ENCODE measurements at regions not wholly inside any gene's neighbourhood (a gene's known extent, or its start where the extent isn't known, plus 50 kb on each side); places are given as distances from the start of the nearest gene placed in this dataset.

- no peak for DNase-seq
- Histone ChIP-seq H2BK5ac (ENCODE audit: low read depth, low read length, poor library complexity, severe bottlenecking) (no peak overlapping the region), H3K4me3 (ENCODE audit: insufficient read depth in 1 of 2, low read depth in 1 of 2, low read length in 2 of 2) (no peak overlapping the region), H2BK12ac (ENCODE audit: low read length in 2 of 2) (no peak overlapping the region), H3K36me3 (ENCODE audit: control insufficient read depth in 1 of 2, insufficient read depth in 2 of 2, low read depth in 1 of 2, low read length in 2 of 2) (no peaks in the 10 kb centered on the region), H3K4ac (ENCODE audit: low read depth in 1 of 2, low read length in 2 of 2) (no peak overlapping the region), H2AK5ac (ENCODE audit: low read length, severe bottlenecking) (no peak overlapping the region), H3K27ac (ENCODE audit: low read length, poor library complexity, severe bottlenecking) (no peak overlapping the region), H2BK120ac (ENCODE audit: low read depth, low read length) (no peak overlapping the region), H2BK15ac (ENCODE audit: low read depth, poor library complexity, severe bottlenecking) (no peak overlapping the region), H3K79me1 (replicated peaks; ENCODE audit: low read length, poor library complexity, severe bottlenecking) (no peaks in the 10 kb centered on the region), H3K18ac (ENCODE audit: low read depth in 1 of 2, low read length in 2 of 2) (no peak overlapping the region), H3K9me3 (ENCODE audit: control insufficient read depth, low read length) (no peaks in the 10 kb centered on the region), H4K91ac (ENCODE audit: low read length) (no peak overlapping the region), H3K4me1 (ENCODE audit: control insufficient read depth, insufficient read depth, low read depth, low read length) (peaks cover 7% of the 10 kb centered on the region), H2AFZ (ENCODE audit: low read depth, low read length) (no peak overlapping the region), H3K9ac (ENCODE audit: low read length) (no peak overlapping the region), H3K27me3 (ENCODE audit: control insufficient read depth in 1 of 2, insufficient read depth in 1 of 2, low read length in 2 of 2) (peaks cover 0 to 3% of the 10 kb centered on the region in 2 experiments), H3K23ac (ENCODE audit: low read length in 2 of 2) (no peak overlapping the region), H3K14ac (ENCODE audit: low read length in 2 of 2) (no peak overlapping the region), H4K8ac (ENCODE audit: low read length) (no peak overlapping the region), H3K4me2 (ENCODE audit: low read length, poor library complexity, severe bottlenecking) (no peak overlapping the region)
- 88% methylated on average over 4 of the region's 5 CpGs for WGBS
Measured at GRCh38 chr9:27870404-27870803, 297.1 kb upstream of the C9orf72 start.

GRCh38 chr9:27880156-27880555 lies 306.9 kb upstream of the C9orf72 start:
- Histone ChIP-seq H3K18ac (ENCODE audit: low read depth in 1 of 2, low read length in 2 of 2) (no peak overlapping the region), H3K36me3 (ENCODE audit: control insufficient read depth in 1 of 2, insufficient read depth in 2 of 2, low read depth in 1 of 2, low read length in 2 of 2) (no peaks in the 10 kb centered on the region), H3K14ac (ENCODE audit: low read length in 2 of 2) (no peak overlapping the region), H3K4me3 (ENCODE audit: insufficient read depth in 1 of 2, low read depth in 1 of 2, low read length in 2 of 2) (no peak overlapping the region), H2BK5ac (ENCODE audit: low read depth, low read length, poor library complexity, severe bottlenecking) (no peak overlapping the region), H3K4me1 (ENCODE audit: control insufficient read depth, insufficient read depth, low read depth, low read length) (no peaks in the 10 kb centered on the region), H3K4ac (ENCODE audit: low read depth in 1 of 2, low read length in 2 of 2) (no peak overlapping the region), H3K79me1 (replicated peaks; ENCODE audit: low read length, poor library complexity, severe bottlenecking) (no peaks in the 10 kb centered on the region), H4K8ac (ENCODE audit: low read length) (no peak overlapping the region), H4K91ac (ENCODE audit: low read length) (no peak overlapping the region), H2BK15ac (ENCODE audit: low read depth, poor library complexity, severe bottlenecking) (no peak overlapping the region), H2BK120ac (ENCODE audit: low read depth, low read length) (no peak overlapping the region), H2AK5ac (ENCODE audit: low read length, severe bottlenecking) (no peak overlapping the region), H2BK12ac (ENCODE audit: low read length in 2 of 2) (no peak overlapping the region), H3K9ac (ENCODE audit: low read length) (no peak overlapping the region), H3K4me2 (ENCODE audit: low read length, poor library complexity, severe bottlenecking) (no peak overlapping the region), H3K9me3 (ENCODE audit: control insufficient read depth, low read length) (no peaks in the 10 kb centered on the region), H3K23ac (ENCODE audit: low read length in 2 of 2) (no peak overlapping the region), H3K27ac (ENCODE audit: low read length, poor library complexity, severe bottlenecking) (no peak overlapping the region), H3K27me3 (ENCODE audit: control insufficient read depth in 1 of 2, insufficient read depth in 1 of 2, low read length in 2 of 2) (no peaks in the 10 kb centered on the region), H2AFZ (ENCODE audit: low read depth, low read length) (no peak overlapping the region)
- no peak for DNase-seq
- WGBS: 55% methylated on average over 3 of the region's 3 CpGs

- no peak overlapping the region for H3K27ac ChIP-seq (ENCODE audit: low read length, poor library complexity, severe bottlenecking)
- H3K4me1 ChIP-seq (ENCODE audit: control insufficient read depth, insufficient read depth, low read depth, low read length): no peaks in the 10 kb centered on the region
- no peak for DNase-seq
- H2BK15ac ChIP-seq (ENCODE audit: low read depth, poor library complexity, severe bottlenecking): no peak overlapping the region
- no peaks in the 10 kb centered on the region for H3K27me3 ChIP-seq (ENCODE audit: control insufficient read depth in 1 of 2, insufficient read depth in 1 of 2, low read length in 2 of 2)
- H3K18ac ChIP-seq (ENCODE audit: low read depth in 1 of 2, low read length in 2 of 2): no peak overlapping the region
- no peak overlapping the region for H3K14ac ChIP-seq (ENCODE audit: low read length in 2 of 2)
- 61% methylated on average over 3 of the region's 3 CpGs for WGBS
- no peak overlapping the region for H3K4me2 ChIP-seq (ENCODE audit: low read length, poor library complexity, severe bottlenecking)
- no peak overlapping the region for H2BK5ac ChIP-seq (ENCODE audit: low read depth, low read length, poor library complexity, severe bottlenecking)
- H4K8ac ChIP-seq (ENCODE audit: low read length): no peak overlapping the region
- H3K4ac ChIP-seq (ENCODE audit: low read depth in 1 of 2, low read length in 2 of 2): no peak overlapping the region
- H4K91ac ChIP-seq (ENCODE audit: low read length): no peak overlapping the region
- no peak overlapping the region for H3K4me3 ChIP-seq (ENCODE audit: insufficient read depth in 1 of 2, low read depth in 1 of 2, low read length in 2 of 2)
- H2AFZ ChIP-seq (ENCODE audit: low read depth, low read length): no peak overlapping the region
- H2BK12ac ChIP-seq (ENCODE audit: low read length in 2 of 2): no peak overlapping the region
- no peak overlapping the region for H3K9ac ChIP-seq (ENCODE audit: low read length)
- H3K9me3 ChIP-seq (ENCODE audit: control insufficient read depth, low read length): no peaks in the 10 kb centered on the region
- no peaks in the 10 kb centered on the region for H3K36me3 ChIP-seq (ENCODE audit: control insufficient read depth in 1 of 2, insufficient read depth in 2 of 2, low read depth in 1 of 2, low read length in 2 of 2)
- no peak overlapping the region for H2AK5ac ChIP-seq (ENCODE audit: low read length, severe bottlenecking)
- no peaks in the 10 kb centered on the region for H3K79me1 ChIP-seq (replicated peaks; ENCODE audit: low read length, poor library complexity, severe bottlenecking)
- no peak overlapping the region for H2BK120ac ChIP-seq (ENCODE audit: low read depth, low read length)
- H3K23ac ChIP-seq (ENCODE audit: low read length in 2 of 2): no peak overlapping the region
Measured at GRCh38 chr9:27880635-27881034, 307.4 kb upstream of the C9orf72 start.

- Histone ChIP-seq H3K27me3 (ENCODE audit: control insufficient read depth in 1 of 2, insufficient read depth in 1 of 2, low read length in 2 of 2) (no peaks in the 10 kb centered on the region), H3K18ac (ENCODE audit: low read depth in 1 of 2, low read length in 2 of 2) (no peak overlapping the region), H2BK120ac (ENCODE audit: low read depth, low read length) (no peak overlapping the region), H3K79me1 (replicated peaks; ENCODE audit: low read length, poor library complexity, severe bottlenecking) (no peaks in the 10 kb centered on the region), H3K9ac (ENCODE audit: low read length) (no peak overlapping the region), H2AFZ (ENCODE audit: low read depth, low read length) (no peak overlapping the region), H3K14ac (ENCODE audit: low read length in 2 of 2) (no peak overlapping the region), H3K27ac (ENCODE audit: low read length, poor library complexity, severe bottlenecking) (no peak overlapping the region), H4K8ac (ENCODE audit: low read length) (no peak overlapping the region), H3K23ac (ENCODE audit: low read length in 2 of 2) (no peak overlapping the region), H3K4me2 (ENCODE audit: low read length, poor library complexity, severe bottlenecking) (no peak overlapping the region), H4K91ac (ENCODE audit: low read length) (no peak overlapping the region), H2BK15ac (ENCODE audit: low read depth, poor library complexity, severe bottlenecking) (no peak overlapping the region), H2AK5ac (ENCODE audit: low read length, severe bottlenecking) (no peak overlapping the region), H3K9me3 (ENCODE audit: control insufficient read depth, low read length) (no peaks in the 10 kb centered on the region), H2BK5ac (ENCODE audit: low read depth, low read length, poor library complexity, severe bottlenecking) (no peak overlapping the region), H2BK12ac (ENCODE audit: low read length in 2 of 2) (no peak overlapping the region), H3K4ac (ENCODE audit: low read depth in 1 of 2, low read length in 2 of 2) (no peak overlapping the region), H3K36me3 (ENCODE audit: control insufficient read depth in 1 of 2, insufficient read depth in 2 of 2, low read depth in 1 of 2, low read length in 2 of 2) (no peaks in the 10 kb centered on the region), H3K4me1 (ENCODE audit: control insufficient read depth, insufficient read depth, low read depth, low read length) (no peaks in the 10 kb centered on the region), H3K4me3 (ENCODE audit: insufficient read depth in 1 of 2, low read depth in 1 of 2, low read length in 2 of 2) (no peak overlapping the region)
- no peak for DNase-seq
- WGBS: 71% methylated on average over 2 of the region's 2 CpGs
Measured at GRCh38 chr9:27888661-27889295, 315.5 kb upstream of the C9orf72 start.
